Mesothelial cell of epicardium (in vitro differentiated cells): ENCODE measurements at regions not wholly inside any gene's neighbourhood (a gene's known extent, or its start where the extent isn't known, plus 50 kb on each side); places are given as distances from the start of the nearest gene placed in this dataset.

Source experiments
- DNase-seq, 2 experiments: peaks; one replicate each; pipeline ENCODE4 v3.0.0; 2021; ENCODE audit warnings: low spot score in 2 of 2; ENCODE audit not compliant: unreplicated experiment in 2 of 2
- H3K27ac Mint-ChIP-seq: 2 replicates; pipeline ENCODE4 v1.8.0; 2021; ENCODE audit warnings: mixed read lengths
- H3K27me3 Mint-ChIP-seq: 2 replicates; pipeline ENCODE4 v1.8.0; 2021; ENCODE audit warnings: low read depth, mixed read lengths
- H3K36me3 Mint-ChIP-seq: 2 replicates; pipeline ENCODE4 v1.8.0; 2021; ENCODE audit warnings: mixed read lengths
- H3K4me1 Mint-ChIP-seq: 2 replicates; pipeline ENCODE4 v1.8.0; 2021; ENCODE audit warnings: mixed read lengths
- H3K4me3 Mint-ChIP-seq: 2 replicates; pipeline ENCODE4 v1.8.0; 2021; ENCODE audit warnings: mild to moderate bottlenecking, moderate library complexity, mixed read lengths
- H3K9me3 Mint-ChIP-seq: 2 replicates; pipeline ENCODE4 v1.8.0; 2021; ENCODE audit warnings: mixed read lengths
- TF ChIP-seq, protein P1 (sequence below): fragments of 200-600 bp; sonication (generic); IDR thresholded peaks from one replicate; pipeline ENCODE4 v1.5.0; 2021; ENCODE audit warnings: antibody characterized with exemption; ENCODE audit not compliant: unreplicated experiment

DNA sequence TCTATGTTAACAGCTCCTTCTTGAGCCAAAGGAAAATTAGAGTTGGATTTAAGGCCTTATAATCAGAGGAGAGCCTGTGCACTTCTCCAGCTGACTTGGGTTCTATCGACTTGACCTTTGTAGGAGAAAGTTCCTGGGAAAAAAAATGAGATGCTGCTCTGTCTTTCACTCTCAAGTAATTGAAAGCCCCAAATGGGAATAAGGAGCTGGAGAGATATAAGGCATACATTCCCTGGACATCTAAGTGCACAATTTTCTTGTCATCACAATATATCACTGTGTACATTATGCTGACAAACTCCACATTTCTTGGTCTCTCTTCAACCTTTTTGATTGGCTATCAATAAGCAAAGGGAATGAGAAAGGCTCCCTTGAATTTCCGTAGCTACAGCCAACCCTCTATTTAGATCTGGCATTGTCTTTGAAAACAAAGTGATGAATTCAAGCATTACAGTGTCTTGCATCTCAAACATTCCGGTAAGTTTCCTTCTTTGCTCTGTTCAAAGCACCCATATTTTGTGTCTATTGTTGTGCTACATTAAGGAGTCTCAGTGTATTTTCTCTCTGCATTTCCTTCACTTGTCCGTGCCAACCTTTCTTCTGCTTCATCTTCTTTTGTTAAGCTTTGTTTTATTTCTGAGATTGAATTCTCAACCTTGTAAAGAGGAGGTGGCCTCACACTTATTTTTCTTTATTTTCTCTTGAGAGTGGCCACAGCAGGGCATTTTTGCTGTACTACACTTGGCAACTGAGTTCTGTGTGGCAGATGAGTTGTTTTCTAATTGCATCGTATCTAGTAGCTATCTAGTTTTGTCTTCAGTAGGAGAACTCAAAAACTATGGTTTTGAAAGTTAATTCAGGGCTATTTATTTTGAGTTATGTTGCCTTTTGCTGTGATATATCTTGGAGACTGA lies 450.3 kb upstream of the MAN1A1 start:
- Mint-ChIP-seq H3K27ac (no peak overlapping the region), H3K4me3 (no peak overlapping the region), H3K36me3 (no peaks in the 10 kb centered on the region), H3K27me3 (no peaks in the 10 kb centered on the region), H3K4me1 (no peaks in the 10 kb centered on the region), H3K9me3 (peaks cover 2% of the 10 kb centered on the region)
- no peak for DNase-seq
- TF ChIP-seq, protein P1, sequence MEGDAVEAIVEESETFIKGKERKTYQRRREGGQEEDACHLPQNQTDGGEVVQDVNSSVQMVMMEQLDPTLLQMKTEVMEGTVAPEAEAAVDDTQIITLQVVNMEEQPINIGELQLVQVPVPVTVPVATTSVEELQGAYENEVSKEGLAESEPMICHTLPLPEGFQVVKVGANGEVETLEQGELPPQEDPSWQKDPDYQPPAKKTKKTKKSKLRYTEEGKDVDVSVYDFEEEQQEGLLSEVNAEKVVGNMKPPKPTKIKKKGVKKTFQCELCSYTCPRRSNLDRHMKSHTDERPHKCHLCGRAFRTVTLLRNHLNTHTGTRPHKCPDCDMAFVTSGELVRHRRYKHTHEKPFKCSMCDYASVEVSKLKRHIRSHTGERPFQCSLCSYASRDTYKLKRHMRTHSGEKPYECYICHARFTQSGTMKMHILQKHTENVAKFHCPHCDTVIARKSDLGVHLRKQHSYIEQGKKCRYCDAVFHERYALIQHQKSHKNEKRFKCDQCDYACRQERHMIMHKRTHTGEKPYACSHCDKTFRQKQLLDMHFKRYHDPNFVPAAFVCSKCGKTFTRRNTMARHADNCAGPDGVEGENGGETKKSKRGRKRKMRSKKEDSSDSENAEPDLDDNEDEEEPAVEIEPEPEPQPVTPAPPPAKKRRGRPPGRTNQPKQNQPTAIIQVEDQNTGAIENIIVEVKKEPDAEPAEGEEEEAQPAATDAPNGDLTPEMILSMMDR: no peak

DNA sequence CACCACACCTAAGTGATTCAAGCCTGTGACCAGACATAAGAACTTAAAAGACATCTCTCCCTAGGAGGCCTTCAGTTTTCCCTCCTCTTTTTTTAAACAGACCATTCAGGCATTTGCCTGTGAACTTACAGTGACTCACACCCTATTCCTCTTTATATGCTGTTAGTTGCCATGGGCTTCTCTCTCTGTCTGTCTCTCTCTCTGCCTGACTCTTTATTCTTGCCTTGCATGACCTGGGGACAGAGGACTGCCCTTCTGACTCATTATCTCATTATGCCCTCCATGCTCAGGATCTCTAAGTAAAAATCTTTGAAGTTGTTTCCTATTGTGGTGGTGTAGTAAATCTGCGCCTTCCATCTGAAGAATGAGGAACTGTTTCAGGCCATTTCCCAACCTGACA lies 442.2 kb upstream of the MAN1A1 start:
- DNase-seq: no peak
- H3K4me3 Mint-ChIP-seq: no peak overlapping the region
- no peaks in the 10 kb centered on the region for H3K4me1 Mint-ChIP-seq
- TF ChIP-seq, protein P1: no peak
- H3K9me3 Mint-ChIP-seq: peaks cover 5% of the 10 kb centered on the region
- no peak overlapping the region for H3K27ac Mint-ChIP-seq
- H3K36me3 Mint-ChIP-seq: no peaks in the 10 kb centered on the region
- no peaks in the 10 kb centered on the region for H3K27me3 Mint-ChIP-seq

GRCh38 chr6:119781365-119781764 lies 431.8 kb upstream of the MAN1A1 start:
- Mint-ChIP-seq H3K4me3 (no peak overlapping the region), H3K9me3 (peaks cover 5% of the 10 kb centered on the region)

DNA sequence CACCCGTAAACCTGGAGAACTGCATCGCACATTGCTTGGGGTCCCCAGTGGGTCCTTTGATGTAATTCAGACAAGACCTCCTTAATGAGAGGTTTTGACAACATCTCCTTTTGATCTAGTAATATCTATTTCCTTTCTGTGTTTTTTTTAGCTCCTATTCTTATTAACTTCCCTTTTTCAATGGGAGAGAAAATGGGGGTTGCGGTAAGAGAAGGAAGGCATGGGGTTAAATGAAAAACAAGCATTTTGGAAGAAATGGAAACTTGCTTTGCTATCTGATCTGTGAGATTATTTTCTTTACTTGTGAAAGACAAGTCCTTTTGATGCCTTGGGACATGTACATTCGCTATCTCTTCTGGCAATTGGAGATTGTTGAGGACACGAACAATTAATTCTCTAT lies 418.6 kb upstream of the MAN1A1 start:
- H3K4me3 Mint-ChIP-seq: no peak overlapping the region
- H3K36me3 Mint-ChIP-seq: peaks cover 9% of the 10 kb centered on the region
- H3K9me3 Mint-ChIP-seq: peaks cover 45% of the 10 kb centered on the region
- H3K27ac Mint-ChIP-seq: no peak overlapping the region
- no peaks in the 10 kb centered on the region for H3K27me3 Mint-ChIP-seq
- no peak for DNase-seq
- TF ChIP-seq, protein P1: no peak
- no peaks in the 10 kb centered on the region for H3K4me1 Mint-ChIP-seq

More at GRCh38 chr6:119781365-119781764, 431.8 kb upstream of the MAN1A1 start:
- H3K4me1 Mint-ChIP-seq: peaks cover 2% of the 10 kb centered on the region
- no peak overlapping the region for H3K27ac Mint-ChIP-seq
- TF ChIP-seq, protein P1: no peak
- H3K36me3 Mint-ChIP-seq: no peaks in the 10 kb centered on the region
- no peak for DNase-seq
- no peaks in the 10 kb centered on the region for H3K27me3 Mint-ChIP-seq

- no peaks in the 10 kb centered on the region for H3K4me1 Mint-ChIP-seq
- H3K27ac Mint-ChIP-seq: no peak overlapping the region
- no peaks in the 10 kb centered on the region for H3K36me3 Mint-ChIP-seq
- no peaks in the 10 kb centered on the region for H3K27me3 Mint-ChIP-seq
- H3K4me3 Mint-ChIP-seq: no peak overlapping the region
- DNase-seq: no peak
- H3K9me3 Mint-ChIP-seq: peaks cover 30% of the 10 kb centered on the region
- TF ChIP-seq, protein P1: no peak
Observed at GRCh38 chr6:119764927-119765681, 415.5 kb upstream of the MAN1A1 start.
